Activated CD8-positive, alpha-beta T cell treated with anti-CD3 and anti-CD28 coated beads for 36 hours (primary cell): ENCODE measurements at regions not wholly inside any gene's neighbourhood (a gene's known extent, or its start where the extent isn't known, plus 50 kb on each side); places are given as distances from the start of the nearest gene placed in this dataset.

Experiments used
- ATAC-seq: fragments of 200-7000 bp; cut with Tn5 transposase; one replicate; pipeline ENCODE4 v1.10.0; 2021; ENCODE audit warnings: mild to moderate bottlenecking, moderate library complexity
- CTCF ChIA-PET: fragments of 350-600 bp; sonication (Branson Sonifier 250); formaldehyde crosslinking; loops from one replicate; lab custom pipeline; 2021; ENCODE audit warnings: antibody characterized with exemption; lab: Charles Lee
- POLR2A ChIA-PET: fragments of 350-600 bp; sonication (Branson Sonifier 250); formaldehyde crosslinking; loops from one replicate; lab custom pipeline; 2021; ENCODE audit warnings: antibody characterized with exemption; lab: Charles Lee
- DNase-seq: peaks from one replicate; pipeline ENCODE4 v3.0.0-alpha.2; 2020
- H3K27ac Mint-ChIP-seq: one replicate; pipeline ENCODE4 v1.8.0; 2021; ENCODE audit warnings: mild to moderate bottlenecking, mixed read lengths
- H3K27me3 Mint-ChIP-seq: one replicate; pipeline ENCODE4 v1.8.0; 2021; ENCODE audit warnings: mixed read lengths
- H3K36me3 Mint-ChIP-seq: one replicate; pipeline ENCODE4 v1.8.0; 2021; ENCODE audit warnings: low read depth, mixed read lengths
- H3K4me1 Mint-ChIP-seq: one replicate; pipeline ENCODE4 v1.8.0; 2021; ENCODE audit warnings: low read depth, mixed read lengths
- H3K4me3 Mint-ChIP-seq: one replicate; pipeline ENCODE4 v1.8.0; 2021; ENCODE audit warnings: mild to moderate bottlenecking, moderate library complexity, mixed read lengths
- H3K9me3 Mint-ChIP-seq: one replicate; pipeline ENCODE4 v1.8.0; 2021; ENCODE audit warnings: mixed read lengths
- intact Hi-C: fragments of 100-400 bp; cut with micrococcal nuclease; formaldehyde crosslinking; loops from one replicate; pipeline ENCODE4 v1.10.0; 2022
- TF ChIP-seq, protein P1 (sequence below): fragments of 200-600 bp; IDR thresholded peaks from one replicate; pipeline ENCODE4 v1.8.0; 2022; ENCODE audit warnings: antibody characterized with exemption, mild to moderate bottlenecking

DNA sequence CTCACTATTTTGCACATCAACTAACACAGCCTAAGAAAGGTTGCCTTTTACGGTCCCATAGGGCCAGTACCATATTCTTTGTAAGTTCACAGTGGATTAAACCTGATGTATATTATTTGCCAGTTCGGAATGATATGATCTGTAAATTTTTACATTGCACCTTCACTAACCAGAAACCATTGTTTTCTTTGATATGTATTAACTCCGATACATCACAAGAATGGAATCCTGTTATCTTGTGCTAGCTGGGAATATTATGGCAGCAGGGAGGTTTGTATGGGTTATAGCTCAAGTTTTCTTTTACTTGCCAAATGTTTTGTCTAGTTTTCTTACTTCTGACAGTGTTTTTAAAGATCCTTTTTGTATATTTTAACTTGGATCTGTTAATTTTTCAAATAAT lies 51.4 kb upstream of the S1PR1 start:
- ATAC-seq, result no peak
- H3K27me3 Mint-ChIP-seq, result no peaks in the 10 kb centered on the region
- H3K36me3 Mint-ChIP-seq, result peaks cover 9% of the 10 kb centered on the region
- intact Hi-C loops, result no loop called here
- H3K4me3 Mint-ChIP-seq, result no peak overlapping the region
- DNase-seq, result no peak
- TF ChIP-seq, protein P1, sequence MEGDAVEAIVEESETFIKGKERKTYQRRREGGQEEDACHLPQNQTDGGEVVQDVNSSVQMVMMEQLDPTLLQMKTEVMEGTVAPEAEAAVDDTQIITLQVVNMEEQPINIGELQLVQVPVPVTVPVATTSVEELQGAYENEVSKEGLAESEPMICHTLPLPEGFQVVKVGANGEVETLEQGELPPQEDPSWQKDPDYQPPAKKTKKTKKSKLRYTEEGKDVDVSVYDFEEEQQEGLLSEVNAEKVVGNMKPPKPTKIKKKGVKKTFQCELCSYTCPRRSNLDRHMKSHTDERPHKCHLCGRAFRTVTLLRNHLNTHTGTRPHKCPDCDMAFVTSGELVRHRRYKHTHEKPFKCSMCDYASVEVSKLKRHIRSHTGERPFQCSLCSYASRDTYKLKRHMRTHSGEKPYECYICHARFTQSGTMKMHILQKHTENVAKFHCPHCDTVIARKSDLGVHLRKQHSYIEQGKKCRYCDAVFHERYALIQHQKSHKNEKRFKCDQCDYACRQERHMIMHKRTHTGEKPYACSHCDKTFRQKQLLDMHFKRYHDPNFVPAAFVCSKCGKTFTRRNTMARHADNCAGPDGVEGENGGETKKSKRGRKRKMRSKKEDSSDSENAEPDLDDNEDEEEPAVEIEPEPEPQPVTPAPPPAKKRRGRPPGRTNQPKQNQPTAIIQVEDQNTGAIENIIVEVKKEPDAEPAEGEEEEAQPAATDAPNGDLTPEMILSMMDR, result no peak
- POLR2A ChIA-PET, result no interaction called here
- H3K9me3 Mint-ChIP-seq, result peaks cover 6% of the 10 kb centered on the region
- CTCF ChIA-PET, result interaction anchor here (0.7 kb wide), 1 partner anchor 9 kb away, joined by 3 read pairs; no protein-coding TSS in a partner anchor
- no peak overlapping the region for H3K27ac Mint-ChIP-seq
- H3K4me1 Mint-ChIP-seq, result peaks cover 54% of the 10 kb centered on the region

DNA sequence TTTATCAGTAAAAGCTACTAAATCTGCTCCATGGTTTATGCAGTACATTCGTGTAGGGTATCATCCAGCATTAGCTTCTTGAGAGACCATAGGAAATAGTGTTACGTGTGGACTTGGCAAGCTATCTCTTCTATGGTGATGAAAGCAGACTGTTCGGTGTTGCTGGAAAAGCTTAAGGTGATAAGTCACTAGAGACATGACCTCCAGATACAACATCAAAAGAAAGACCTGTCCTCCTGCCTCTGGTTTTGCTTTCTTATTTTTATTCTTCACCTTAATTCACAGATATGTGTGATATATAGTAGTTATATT lies 53.5 kb upstream of the S1PR1 start:
- ATAC-seq (no peak), DNase-seq (no peak)
- H3K4me3 Mint-ChIP-seq, result no peak overlapping the region
- intact Hi-C loops, result no loop called here
- H3K4me1 Mint-ChIP-seq, result peaks cover 65% of the 10 kb centered on the region
- TF ChIP-seq, protein P1, result no peak
- ChIA-PET POLR2A (interaction anchor here (1.2 kb wide), 2 partner anchors 53 to 55 kb away, joined by 3 to 4 read pairs; partner anchors contain the start of gene S1PR1), CTCF (interaction anchor here (1.3 kb wide), 1 partner anchor 10 kb away, joined by 5 read pairs; no protein-coding TSS in a partner anchor)
- peak overlapping the region; percentile 41 for H3K27ac Mint-ChIP-seq
- no peaks in the 10 kb centered on the region for H3K27me3 Mint-ChIP-seq
- H3K9me3 Mint-ChIP-seq, result peaks cover 6% of the 10 kb centered on the region
- peaks cover 9% of the 10 kb centered on the region for H3K36me3 Mint-ChIP-seq

DNA sequence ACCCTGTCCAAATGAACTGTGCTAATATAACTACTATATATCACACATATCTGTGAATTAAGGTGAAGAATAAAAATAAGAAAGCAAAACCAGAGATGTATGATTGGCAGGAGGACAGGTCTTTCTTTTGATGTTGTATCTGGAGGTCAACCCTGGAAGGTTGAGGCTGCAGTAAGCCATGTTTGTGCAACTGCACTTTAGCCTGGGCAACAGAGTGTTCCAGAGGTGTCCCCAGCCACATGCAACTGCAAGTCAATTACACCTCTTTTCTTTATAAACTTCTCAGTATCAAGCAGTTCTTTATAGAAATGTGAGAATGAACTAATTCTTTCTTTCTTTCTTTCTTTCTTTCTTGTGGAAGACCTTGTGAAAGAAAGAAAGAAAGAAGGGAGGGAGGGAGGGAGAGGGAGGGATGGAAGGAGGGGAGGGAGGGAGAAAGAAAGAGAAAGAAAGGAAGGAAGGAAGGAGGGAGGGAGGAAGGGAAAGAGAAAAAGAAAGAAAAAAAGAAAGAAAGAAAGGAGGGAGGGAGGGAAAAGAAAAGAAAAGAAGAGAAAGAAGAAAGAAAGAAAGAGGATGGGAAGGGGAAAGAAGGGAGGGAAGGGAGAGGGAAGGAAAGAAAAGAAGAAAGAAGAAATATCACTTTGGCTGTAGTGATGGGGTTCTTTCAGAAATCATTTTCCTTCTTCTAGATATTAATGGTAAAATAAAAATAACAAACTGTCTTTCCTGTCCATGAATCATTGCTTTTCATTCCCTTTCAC lies 54.0 kb upstream of the S1PR1 start:
- Mint-ChIP-seq H3K4me3 (no peak overlapping the region), H3K36me3 (peaks cover 9% of the 10 kb centered on the region), H3K27me3 (no peaks in the 10 kb centered on the region), H3K27ac (peak overlapping the region; percentile 82), H3K9me3 (peaks cover 6% of the 10 kb centered on the region), H3K4me1 (peaks cover 66% of the 10 kb centered on the region)
- CTCF ChIA-PET, result interaction anchor here (1.3 to 1.4 kb wide), 2 partner anchors 10 to 56 kb away, joined by 5 read pairs; no protein-coding TSS in a partner anchor
- POLR2A ChIA-PET, result interaction anchor here (1.2 to 1.5 kb wide), 3 partner anchors 54 to 108 kb away, joined by 3 to 4 read pairs (median 3); partner anchors contain the start of gene S1PR1
- ATAC-seq (no peak), DNase-seq (no peak)
- TF ChIP-seq, protein P1, result no peak
- intact Hi-C loops, result no loop called here

DNA sequence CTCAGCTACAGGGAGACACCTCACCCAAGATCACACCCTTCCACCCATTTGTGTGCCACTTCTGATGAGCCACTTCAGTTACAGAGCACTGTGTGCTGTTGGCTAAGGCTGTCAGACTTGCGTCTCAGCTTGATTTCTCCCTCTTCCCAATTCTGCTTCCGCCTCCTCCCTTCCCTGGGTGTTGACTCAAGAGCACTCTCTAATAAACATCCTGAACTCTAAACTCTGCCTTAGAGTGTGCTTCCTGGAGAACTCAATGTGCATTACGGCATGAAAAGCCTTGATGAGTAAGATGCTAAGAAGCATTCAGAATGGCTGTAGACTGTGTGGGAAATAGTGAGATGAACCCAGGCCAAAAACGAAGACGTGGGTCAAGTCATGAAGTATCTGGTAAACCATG lies 54.9 kb upstream of the S1PR1 start:
- ATAC-seq (no peak), DNase-seq (no peak)
- peaks cover 72% of the 10 kb centered on the region for H3K4me1 Mint-ChIP-seq
- no peaks in the 10 kb centered on the region for H3K27me3 Mint-ChIP-seq
- ChIA-PET POLR2A (interaction anchor here (1.1 to 1.5 kb wide), 3 partner anchors 54 to 109 kb away, joined by 3 read pairs; no protein-coding TSS in a partner anchor), CTCF (interaction anchor here (1.4 kb wide), 1 partner anchor 57 kb away, joined by 5 read pairs; no protein-coding TSS in a partner anchor)
- H3K9me3 Mint-ChIP-seq, result peaks cover 6% of the 10 kb centered on the region
- H3K4me3 Mint-ChIP-seq, result no peak overlapping the region
- peaks cover 8% of the 10 kb centered on the region for H3K36me3 Mint-ChIP-seq
- peak overlapping the region; percentile 82 for H3K27ac Mint-ChIP-seq
- TF ChIP-seq, protein P1, result no peak
- intact Hi-C loops, result no loop called here
